ENCODE measurements at regions not wholly inside any gene's neighbourhood (a gene's known extent, or its start where the extent isn't known, plus 50 kb on each side); places are given as distances from the start of the nearest gene placed in this dataset.
"Not testable (repeated sequence)": the region's sequence is repeated elsewhere in the genome, so short reads cannot be mapped to it uniquely, and the experiment has no call there.

DNA sequence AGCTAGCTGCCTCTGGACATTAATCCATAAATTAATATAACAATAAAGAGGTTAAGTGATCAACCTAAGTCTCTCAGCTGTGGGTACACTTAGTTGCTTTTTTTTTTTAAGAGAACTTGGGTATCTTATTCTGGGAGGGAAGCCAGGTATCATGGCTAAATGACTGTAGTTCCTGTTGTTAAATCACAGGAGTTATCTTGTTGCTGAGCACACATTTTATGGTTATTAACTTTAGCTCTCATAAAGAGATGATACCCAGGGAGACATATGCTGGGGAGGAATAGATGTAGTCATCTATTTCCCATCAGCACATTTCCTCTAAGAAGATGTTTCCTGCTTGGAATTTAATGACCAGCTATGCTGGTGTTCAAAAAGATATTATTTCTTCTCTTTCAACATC, 227.8 kb downstream of the PTGER3 start:
- no peak overlapping the region for H3K4me3 ChIP-seq (ENCODE audit: insufficient read depth, low read depth, low read length)
- H3K36me3 ChIP-seq (replicated peaks; ENCODE audit: control insufficient read depth, insufficient read depth, low read length), result no peaks in the 10 kb centered on the region
- no peaks in the 10 kb centered on the region for H3K27me3 ChIP-seq (ENCODE audit: control insufficient read depth, insufficient read depth, low read length)
- DNase-seq, result no peak

DNA sequence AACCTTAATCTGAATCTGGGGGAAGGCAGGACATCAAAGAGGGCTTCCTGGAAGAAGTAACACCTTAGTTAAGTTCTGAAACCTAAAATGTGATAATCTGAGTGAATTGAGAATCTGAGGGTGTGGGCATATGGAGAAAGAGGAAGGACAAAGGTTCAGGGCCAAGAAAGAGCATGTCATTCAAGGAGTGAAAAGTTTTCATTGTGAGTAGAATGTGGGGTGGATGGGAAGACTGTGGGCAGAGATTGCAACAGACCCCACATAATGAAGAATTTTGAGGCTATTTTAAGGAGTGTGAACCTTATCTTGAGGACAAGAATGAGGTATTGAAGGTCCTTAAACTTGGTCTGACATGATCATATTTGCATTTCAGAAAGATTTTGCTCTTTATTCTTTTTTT, 227.2 kb downstream of the PTGER3 start:
- Histone ChIP-seq H3K4me3 (ENCODE audit: insufficient read depth, low read depth, low read length) (no peak overlapping the region), H3K27me3 (ENCODE audit: control insufficient read depth, insufficient read depth, low read length) (no peaks in the 10 kb centered on the region), H3K36me3 (replicated peaks; ENCODE audit: control insufficient read depth, insufficient read depth, low read length) (no peaks in the 10 kb centered on the region)
- no peak for DNase-seq

DNA sequence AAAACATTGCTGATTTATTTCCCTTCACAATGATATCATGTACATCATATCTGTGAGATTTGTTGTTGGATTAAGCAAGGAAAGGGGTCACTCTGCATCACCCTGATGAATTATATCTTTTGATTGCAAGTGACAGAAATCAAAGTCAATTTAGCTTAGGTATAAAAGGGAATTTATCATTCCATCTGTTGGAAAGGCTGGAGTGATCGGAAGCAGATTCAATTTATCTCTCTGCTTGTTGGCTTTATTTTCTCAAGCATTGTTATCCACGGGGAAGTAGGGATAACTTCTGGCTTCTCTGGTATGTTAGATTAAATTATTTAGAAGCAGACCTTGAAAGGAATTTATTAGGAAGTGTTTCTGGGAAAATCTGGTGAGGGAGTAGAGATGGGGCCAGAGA, 226.6 kb downstream of the PTGER3 start:
- DNase-seq, result no peak
- no peaks in the 10 kb centered on the region for H3K27me3 ChIP-seq (ENCODE audit: control insufficient read depth, insufficient read depth, low read length)

DNA sequence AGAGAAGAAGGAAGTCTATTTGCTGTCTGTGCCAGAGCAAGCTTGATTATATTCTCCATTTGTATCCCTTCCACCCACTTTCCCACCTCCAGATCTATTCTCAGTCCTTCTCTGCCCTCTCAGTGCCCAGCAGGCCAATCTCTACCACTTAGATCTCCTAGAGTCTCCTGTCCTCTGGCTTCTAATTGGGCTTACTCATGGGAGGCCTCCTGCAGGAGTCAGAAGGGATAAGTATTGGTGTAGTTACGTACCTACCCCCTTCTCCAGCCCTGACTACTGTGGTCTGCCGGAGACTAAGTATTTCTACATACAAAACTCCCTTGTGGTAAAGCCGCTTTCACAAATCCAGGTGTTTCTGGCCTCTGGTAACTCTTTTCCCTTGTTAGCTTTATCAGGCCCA, 221.2 kb downstream of the PTGER3 start:
- no peak for DNase-seq
- H3K27me3 ChIP-seq (ENCODE audit: control insufficient read depth, insufficient read depth, low read length), result no peaks in the 10 kb centered on the region

More for the DNA sequence above, 226.6 kb downstream of the PTGER3 start:
- Histone ChIP-seq H3K36me3 (replicated peaks; ENCODE audit: control insufficient read depth, insufficient read depth, low read length) (no peaks in the 10 kb centered on the region), H3K4me3 (ENCODE audit: insufficient read depth, low read depth, low read length) (no peak overlapping the region)

DNA sequence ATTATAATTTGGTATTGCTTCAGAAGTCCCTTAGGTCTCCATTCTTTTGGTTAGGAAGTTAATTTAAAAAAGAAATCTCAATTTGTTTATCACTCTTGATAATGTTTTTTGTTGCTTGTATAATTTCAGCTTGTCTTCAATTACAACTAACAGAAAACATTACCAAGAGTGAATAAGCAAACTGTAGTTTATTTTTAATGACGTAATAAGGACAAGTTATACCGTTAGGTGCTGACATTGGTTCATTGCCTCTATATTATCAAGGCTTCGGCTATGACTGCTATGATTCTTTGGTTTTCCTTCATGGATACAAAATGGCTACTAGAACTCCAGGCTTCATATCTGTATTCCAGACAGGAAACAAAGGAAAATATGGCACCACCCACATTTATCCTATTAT, 220.6 kb downstream of the PTGER3 start:
- no peak for DNase-seq
- H3K36me3 ChIP-seq (replicated peaks; ENCODE audit: control insufficient read depth, insufficient read depth, low read length), result no peaks in the 10 kb centered on the region
- H3K4me3 ChIP-seq (ENCODE audit: insufficient read depth, low read depth, low read length), result no peak overlapping the region
- H3K27me3 ChIP-seq (ENCODE audit: control insufficient read depth, insufficient read depth, low read length), result no peaks in the 10 kb centered on the region

More for the DNA sequence above, 221.2 kb downstream of the PTGER3 start:
- H3K36me3 ChIP-seq (replicated peaks; ENCODE audit: control insufficient read depth, insufficient read depth, low read length), result no peaks in the 10 kb centered on the region
- H3K4me3 ChIP-seq (ENCODE audit: insufficient read depth, low read depth, low read length), result no peak overlapping the region

DNA sequence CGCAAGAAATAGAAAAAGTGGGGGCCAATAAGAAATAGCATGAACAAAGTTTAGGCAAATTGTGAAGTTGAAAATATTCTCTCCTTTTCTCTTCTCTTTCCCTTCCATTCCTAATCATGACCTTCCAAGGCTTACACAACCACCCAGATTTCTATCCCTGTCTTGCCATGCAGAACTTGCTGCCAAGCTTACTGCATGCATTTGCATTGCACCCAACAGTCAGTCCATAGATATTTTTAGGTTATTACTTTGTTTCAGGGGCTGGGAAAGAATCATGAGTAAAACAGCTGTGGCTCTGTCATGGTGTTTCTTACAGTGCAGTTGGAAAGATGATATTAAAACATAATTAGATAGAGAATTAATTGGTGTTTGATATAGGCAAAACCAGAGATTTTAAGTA, 219.4 kb downstream of the PTGER3 start:
- no peaks in the 10 kb centered on the region for H3K36me3 ChIP-seq (replicated peaks; ENCODE audit: control insufficient read depth, insufficient read depth, low read length)
- H3K4me3 ChIP-seq (ENCODE audit: insufficient read depth, low read depth, low read length), result no peak overlapping the region
- H3K27me3 ChIP-seq (ENCODE audit: control insufficient read depth, insufficient read depth, low read length), result no peaks in the 10 kb centered on the region
- DNase-seq, result no peak

DNA sequence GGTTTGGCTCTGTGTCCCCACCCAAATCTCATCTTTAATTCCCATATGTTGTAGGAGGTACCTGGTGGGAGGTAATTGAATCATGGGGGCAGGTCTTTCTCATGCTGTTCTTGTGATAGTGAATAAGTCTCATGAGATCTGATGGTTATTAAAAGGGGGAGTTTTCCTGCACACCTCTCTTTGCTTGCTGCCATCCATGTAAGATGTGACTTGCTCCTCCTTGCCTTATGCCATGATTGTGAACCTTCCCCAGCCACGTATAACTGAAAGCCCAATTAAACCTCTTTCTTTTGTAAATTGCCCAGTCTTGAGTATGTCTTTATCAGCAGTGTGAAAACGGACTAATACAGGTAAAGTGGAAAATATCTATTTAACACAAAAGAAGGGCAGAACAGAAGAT, 213.3 kb downstream of the PTGER3 start:
- not testable (repeated sequence) for H3K27me3 ChIP-seq (ENCODE audit: control insufficient read depth, insufficient read depth, low read length); DNase-seq; H3K36me3 ChIP-seq (replicated peaks; ENCODE audit: control insufficient read depth, insufficient read depth, low read length); H3K4me3 ChIP-seq (ENCODE audit: insufficient read depth, low read depth, low read length)

DNA sequence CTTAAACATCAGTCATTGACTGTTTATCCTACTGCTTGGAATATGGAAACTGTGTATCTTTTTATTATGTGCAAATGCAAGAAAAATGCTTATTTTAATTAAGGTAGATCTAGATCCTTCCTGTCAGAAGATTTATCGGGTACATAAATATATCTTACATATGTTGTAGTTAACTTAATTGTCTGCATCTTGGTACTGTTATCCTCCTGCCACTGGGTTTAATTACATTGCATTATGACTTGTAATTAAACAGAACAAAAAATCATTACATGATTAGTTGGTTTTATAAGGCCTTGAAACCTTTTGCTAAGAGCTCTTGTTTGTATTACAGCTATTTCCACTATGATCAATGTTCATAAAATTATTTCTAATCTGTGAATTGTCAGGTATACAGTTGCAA, 211.2 kb downstream of the PTGER3 start:
- Histone ChIP-seq H3K4me3 (ENCODE audit: insufficient read depth, low read depth, low read length) (no peak overlapping the region), H3K27me3 (ENCODE audit: control insufficient read depth, insufficient read depth, low read length) (no peaks in the 10 kb centered on the region), H3K36me3 (replicated peaks; ENCODE audit: control insufficient read depth, insufficient read depth, low read length) (no peaks in the 10 kb centered on the region)
- DNase-seq, result no peak

DNA sequence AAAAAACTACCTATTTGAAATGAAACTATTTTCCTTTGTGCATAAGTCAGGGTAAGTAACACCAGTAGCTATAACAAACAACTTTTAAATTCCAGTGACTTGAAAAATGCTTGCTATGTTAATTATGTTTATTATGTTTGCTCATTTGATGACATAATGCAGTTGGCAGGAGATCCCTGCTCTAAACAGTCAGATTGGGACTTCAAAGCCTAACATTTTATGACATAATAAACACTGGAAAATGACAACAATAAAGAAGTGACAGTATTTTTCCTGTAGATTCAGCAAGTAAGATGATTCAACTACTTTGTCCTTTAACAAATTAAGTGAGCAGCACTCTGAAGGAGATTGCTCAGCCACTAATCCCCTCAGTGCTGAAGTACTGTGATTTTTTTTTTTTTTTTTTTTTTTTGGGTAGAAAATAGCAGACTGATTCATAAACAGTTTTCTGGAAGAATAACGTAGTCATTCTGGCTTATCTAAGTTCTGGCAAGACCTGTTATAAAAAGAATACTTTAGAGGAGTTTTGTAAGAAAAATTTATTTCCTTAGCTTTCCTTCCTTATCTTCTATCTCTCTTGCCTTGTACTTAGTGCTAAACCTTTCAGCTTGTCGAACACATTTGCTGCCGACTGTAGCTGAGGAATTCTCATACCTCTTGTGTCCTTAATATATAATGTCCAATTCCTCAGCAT, 207.2 kb downstream of the PTGER3 start:
- Histone ChIP-seq H3K27me3 (ENCODE audit: control insufficient read depth, insufficient read depth, low read length) (no peaks in the 10 kb centered on the region), H3K4me3 (ENCODE audit: insufficient read depth, low read depth, low read length) (no peak overlapping the region), H3K36me3 (replicated peaks; ENCODE audit: control insufficient read depth, insufficient read depth, low read length) (no peaks in the 10 kb centered on the region)
- no peak for DNase-seq

DNA sequence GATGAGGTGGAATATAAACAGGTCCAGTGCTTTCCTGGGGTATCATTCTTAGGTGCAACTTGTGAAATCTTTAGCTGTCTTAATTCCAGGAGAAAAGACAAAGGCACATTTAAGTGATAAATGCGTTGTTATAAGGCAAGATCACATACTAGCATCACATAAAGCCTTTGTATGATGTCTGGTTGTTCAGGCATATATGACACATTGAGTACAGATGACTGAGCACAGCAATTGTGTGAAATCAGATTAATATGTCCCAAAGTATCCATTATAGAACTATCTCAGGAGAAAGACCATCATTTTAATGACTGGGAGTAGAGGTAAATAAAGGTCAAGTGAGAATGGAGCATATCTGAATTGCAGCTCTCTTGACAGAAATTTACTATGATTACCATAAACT, 205.1 kb downstream of the PTGER3 start:
- Histone ChIP-seq H3K27me3 (ENCODE audit: control insufficient read depth, insufficient read depth, low read length) (no peaks in the 10 kb centered on the region), H3K36me3 (replicated peaks; ENCODE audit: control insufficient read depth, insufficient read depth, low read length) (no peaks in the 10 kb centered on the region), H3K4me3 (ENCODE audit: insufficient read depth, low read depth, low read length) (no peak overlapping the region)
- DNase-seq, result no peak

DNA sequence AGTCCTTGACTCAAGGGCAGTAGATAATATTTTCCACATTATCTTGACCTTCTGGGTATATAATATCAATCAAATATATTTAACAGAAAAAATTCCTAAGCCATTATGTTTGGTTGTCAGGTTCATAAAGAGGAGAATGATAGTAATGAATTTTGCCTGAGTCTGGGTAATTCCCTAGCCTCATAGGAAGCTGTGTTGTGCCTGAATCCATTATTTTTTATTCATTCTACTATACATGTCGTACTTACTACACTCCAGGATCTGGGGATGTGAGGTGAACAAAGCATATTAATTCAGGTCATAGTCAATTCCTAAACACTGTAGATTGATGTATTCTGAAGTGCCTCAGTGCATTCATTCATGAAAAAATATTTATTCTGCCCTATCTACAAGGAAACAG, 204.2 kb downstream of the PTGER3 start:
- no peak for DNase-seq
- no peak overlapping the region for H3K4me3 ChIP-seq (ENCODE audit: insufficient read depth, low read depth, low read length)
- no peaks in the 10 kb centered on the region for H3K27me3 ChIP-seq (ENCODE audit: control insufficient read depth, insufficient read depth, low read length)
- no peaks in the 10 kb centered on the region for H3K36me3 ChIP-seq (replicated peaks; ENCODE audit: control insufficient read depth, insufficient read depth, low read length)

DNA sequence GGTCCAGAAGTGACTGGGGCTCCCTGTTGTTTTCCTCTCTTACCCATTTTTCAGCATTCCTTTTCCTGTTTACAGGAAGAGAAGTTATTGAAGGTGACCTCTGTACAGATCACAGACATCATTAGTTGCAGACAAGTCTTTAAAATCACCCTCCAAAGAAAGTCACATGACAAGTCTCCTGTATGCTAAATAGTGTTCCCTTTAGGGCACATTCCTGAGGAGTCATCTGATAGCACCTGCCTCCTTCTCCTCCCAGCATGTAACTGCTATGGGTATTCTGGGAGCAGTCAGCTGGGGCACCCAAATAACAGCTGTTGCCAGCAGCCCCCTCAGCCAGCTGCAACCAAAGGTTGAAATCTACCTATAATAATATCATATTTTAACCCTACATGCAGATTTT, 200.6 kb downstream of the PTGER3 start:
- no peaks in the 10 kb centered on the region for H3K36me3 ChIP-seq (replicated peaks; ENCODE audit: control insufficient read depth, insufficient read depth, low read length)
- no peak overlapping the region for H3K4me3 ChIP-seq (ENCODE audit: insufficient read depth, low read depth, low read length)
- H3K27me3 ChIP-seq (ENCODE audit: control insufficient read depth, insufficient read depth, low read length), result no peaks in the 10 kb centered on the region
- DNase-seq, result no peak

DNA sequence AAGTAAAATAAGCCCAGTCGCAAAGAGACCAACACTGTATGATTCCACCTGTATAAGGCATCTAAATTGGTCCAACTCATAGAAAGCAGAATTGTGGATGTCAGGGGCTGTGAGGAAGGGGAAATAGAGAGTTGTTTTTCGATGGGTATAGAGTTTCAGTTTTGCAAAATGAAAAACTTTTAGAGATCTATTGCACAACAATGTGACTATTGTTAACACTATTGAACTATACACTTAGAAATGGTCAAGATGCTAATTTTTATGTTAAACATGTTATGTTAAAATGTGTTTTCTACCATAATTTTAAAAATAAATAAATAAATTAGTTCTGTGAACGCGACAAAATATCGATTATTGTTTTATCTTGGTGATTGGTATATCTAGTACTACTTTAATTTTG, 192.4 kb downstream of the PTGER3 start:
- Histone ChIP-seq H3K36me3 (replicated peaks; ENCODE audit: control insufficient read depth, insufficient read depth, low read length) (no peaks in the 10 kb centered on the region), H3K27me3 (ENCODE audit: control insufficient read depth, insufficient read depth, low read length) (no peaks in the 10 kb centered on the region), H3K4me3 (ENCODE audit: insufficient read depth, low read depth, low read length) (no peak overlapping the region)
- no peak for DNase-seq

DNA sequence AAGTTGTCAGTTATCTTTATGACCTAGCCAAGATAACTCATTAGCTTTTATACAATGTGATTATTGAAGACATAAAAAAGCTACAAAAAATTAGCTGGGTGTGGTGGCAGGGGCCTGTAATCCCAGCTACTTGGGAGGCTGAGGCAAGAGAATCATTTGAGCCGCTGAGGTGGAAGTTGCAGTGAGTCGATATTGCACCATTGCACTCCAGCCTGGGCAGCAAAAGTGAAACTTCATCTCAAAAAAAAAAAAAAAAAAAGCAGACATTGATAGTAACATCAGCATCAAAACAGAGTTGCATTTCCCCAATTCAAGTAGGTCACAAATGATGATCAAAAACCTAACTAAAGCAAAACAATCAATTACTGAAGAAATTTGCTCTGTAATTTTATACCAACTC, 191.4 kb downstream of the PTGER3 start:
- H3K27me3 ChIP-seq (ENCODE audit: control insufficient read depth, insufficient read depth, low read length), result no peaks in the 10 kb centered on the region
- no peak for DNase-seq
- no peak overlapping the region for H3K4me3 ChIP-seq (ENCODE audit: insufficient read depth, low read depth, low read length)
- H3K36me3 ChIP-seq (replicated peaks; ENCODE audit: control insufficient read depth, insufficient read depth, low read length), result no peaks in the 10 kb centered on the region

DNA sequence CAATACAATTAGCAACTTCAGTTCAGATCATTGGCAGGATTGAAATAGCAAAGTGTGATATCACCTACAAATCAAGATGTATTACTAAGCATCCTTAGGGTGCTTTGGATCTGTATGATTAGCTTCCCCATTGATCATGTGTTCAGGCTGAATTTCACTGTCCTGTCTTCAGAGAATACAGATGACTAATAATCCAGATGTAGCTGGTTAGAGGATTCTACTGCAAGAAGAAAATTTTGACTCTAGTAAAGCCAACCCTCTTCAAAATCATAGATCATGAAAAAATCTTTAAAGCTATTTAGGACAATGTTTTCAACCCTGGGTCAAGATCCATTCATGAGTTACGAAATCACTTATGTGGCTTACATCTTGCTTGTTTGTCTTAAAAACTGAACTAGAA, 184.4 kb downstream of the PTGER3 start:
- H3K36me3 ChIP-seq (replicated peaks; ENCODE audit: control insufficient read depth, insufficient read depth, low read length), result no peaks in the 10 kb centered on the region
- DNase-seq, result no peak
- no peak overlapping the region for H3K4me3 ChIP-seq (ENCODE audit: insufficient read depth, low read depth, low read length)
- no peaks in the 10 kb centered on the region for H3K27me3 ChIP-seq (ENCODE audit: control insufficient read depth, insufficient read depth, low read length)

DNA sequence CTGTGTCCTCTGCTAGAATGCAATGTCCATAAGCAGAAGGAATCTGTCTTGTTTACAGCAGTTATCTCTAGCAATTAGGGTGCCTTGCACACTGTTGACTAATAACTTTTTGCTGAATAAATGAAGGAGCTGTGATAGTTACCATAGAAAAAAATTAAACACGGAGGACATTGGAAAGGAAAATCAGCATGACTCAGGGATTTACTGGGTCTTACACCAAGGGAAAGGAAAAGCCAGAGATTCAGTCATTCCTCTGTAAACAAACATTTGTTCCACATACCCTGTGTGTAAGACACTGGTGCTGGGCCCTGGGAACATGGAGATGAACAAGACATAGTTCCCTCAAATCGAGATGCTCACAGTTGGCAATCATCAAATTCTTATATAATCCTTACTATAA, 183.3 kb downstream of the PTGER3 start:
- DNase-seq, result no peak
- Histone ChIP-seq H3K4me3 (ENCODE audit: insufficient read depth, low read depth, low read length) (no peak overlapping the region), H3K36me3 (replicated peaks; ENCODE audit: control insufficient read depth, insufficient read depth, low read length) (no peaks in the 10 kb centered on the region)

More for the DNA sequence above, 183.3 kb downstream of the PTGER3 start:
- H3K27me3 ChIP-seq (ENCODE audit: control insufficient read depth, insufficient read depth, low read length), result no peaks in the 10 kb centered on the region
